ENCODE measurements at regions not wholly inside any gene's neighbourhood (a gene's known extent, or its start where the extent isn't known, plus 50 kb on each side); places are given as distances from the start of the nearest gene placed in this dataset.

DNA sequence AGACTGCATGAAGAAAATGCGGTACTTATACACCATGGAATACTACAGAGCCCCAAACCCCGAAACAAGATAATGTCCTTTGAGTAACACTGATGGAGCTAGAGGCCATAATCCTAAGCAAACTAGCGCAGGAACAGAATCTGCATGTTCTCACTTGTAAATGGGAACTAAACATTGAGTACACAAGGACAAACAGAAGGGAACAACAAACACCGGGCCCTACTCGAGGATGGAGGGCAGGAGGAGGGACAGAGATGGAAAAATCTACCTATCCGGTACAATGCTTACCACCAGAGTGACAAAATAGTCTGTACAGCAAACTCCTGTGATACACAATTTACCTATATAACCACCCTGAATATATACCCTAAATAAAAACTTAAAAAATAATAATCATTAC is 507.9 kb downstream of the IPMK start:
- TF ChIP-seq, protein P1, sequence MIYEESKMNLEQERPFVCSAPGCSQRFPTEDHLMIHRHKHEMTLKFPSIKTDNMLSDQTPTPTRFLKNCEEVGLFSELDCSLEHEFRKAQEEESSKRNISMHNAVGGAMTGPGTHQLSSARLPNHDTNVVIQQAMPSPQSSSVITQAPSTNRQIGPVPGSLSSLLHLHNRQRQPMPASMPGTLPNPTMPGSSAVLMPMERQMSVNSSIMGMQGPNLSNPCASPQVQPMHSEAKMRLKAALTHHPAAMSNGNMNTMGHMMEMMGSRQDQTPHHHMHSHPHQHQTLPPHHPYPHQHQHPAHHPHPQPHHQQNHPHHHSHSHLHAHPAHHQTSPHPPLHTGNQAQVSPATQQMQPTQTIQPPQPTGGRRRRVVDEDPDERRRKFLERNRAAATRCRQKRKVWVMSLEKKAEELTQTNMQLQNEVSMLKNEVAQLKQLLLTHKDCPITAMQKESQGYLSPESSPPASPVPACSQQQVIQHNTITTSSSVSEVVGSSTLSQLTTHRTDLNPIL (CRISPR knock-in tag; IDR thresholded peaks at IDR 0.05; ENCODE audit: low read depth) = no peak
- TF ChIP-seq ARNTL (CRISPR knock-in tag; IDR thresholded peaks at IDR 0.05; ENCODE audit: borderline replicate concordance, low read depth) (no peak), BACH2 (CRISPR knock-in tag; IDR thresholded peaks at IDR 0.05; ENCODE audit: borderline replicate concordance) (no peak), OSR1 (CRISPR knock-in tag; IDR thresholded peaks at IDR 0.05) (no peak), CSDC2 (CRISPR knock-in tag; IDR thresholded peaks at IDR 0.05) (no peak)
- TF ChIP-seq, protein P2, sequence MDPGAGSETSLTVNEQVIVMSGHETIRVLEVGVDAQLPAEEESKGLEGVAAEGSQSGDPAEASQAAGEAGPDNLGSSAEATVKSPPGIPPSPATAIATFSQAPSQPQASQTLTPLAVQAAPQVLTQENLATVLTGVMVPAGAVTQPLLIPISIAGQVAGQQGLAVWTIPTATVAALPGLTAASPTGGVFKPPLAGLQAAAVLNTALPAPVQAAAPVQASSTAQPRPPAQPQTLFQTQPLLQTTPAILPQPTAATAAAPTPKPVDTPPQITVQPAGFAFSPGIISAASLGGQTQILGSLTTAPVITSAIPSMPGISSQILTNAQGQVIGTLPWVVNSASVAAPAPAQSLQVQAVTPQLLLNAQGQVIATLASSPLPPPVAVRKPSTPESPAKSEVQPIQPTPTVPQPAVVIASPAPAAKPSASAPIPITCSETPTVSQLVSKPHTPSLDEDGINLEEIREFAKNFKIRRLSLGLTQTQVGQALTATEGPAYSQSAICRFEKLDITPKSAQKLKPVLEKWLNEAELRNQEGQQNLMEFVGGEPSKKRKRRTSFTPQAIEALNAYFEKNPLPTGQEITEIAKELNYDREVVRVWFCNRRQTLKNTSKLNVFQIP (CRISPR knock-in tag; IDR thresholded peaks at IDR 0.05; ENCODE audit: borderline replicate concordance, low read depth) = no peak
- TF ChIP-seq, protein P3, sequence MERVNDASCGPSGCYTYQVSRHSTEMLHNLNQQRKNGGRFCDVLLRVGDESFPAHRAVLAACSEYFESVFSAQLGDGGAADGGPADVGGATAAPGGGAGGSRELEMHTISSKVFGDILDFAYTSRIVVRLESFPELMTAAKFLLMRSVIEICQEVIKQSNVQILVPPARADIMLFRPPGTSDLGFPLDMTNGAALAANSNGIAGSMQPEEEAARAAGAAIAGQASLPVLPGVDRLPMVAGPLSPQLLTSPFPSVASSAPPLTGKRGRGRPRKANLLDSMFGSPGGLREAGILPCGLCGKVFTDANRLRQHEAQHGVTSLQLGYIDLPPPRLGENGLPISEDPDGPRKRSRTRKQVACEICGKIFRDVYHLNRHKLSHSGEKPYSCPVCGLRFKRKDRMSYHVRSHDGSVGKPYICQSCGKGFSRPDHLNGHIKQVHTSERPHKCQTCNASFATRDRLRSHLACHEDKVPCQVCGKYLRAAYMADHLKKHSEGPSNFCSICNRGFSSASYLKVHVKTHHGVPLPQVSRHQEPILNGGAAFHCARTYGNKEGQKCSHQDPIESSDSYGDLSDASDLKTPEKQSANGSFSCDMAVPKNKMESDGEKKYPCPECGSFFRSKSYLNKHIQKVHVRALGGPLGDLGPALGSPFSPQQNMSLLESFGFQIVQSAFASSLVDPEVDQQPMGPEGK (CRISPR knock-in tag; IDR thresholded peaks at IDR 0.05; ENCODE audit: borderline replicate concordance) = no peak
- TF ChIP-seq, protein P4, sequence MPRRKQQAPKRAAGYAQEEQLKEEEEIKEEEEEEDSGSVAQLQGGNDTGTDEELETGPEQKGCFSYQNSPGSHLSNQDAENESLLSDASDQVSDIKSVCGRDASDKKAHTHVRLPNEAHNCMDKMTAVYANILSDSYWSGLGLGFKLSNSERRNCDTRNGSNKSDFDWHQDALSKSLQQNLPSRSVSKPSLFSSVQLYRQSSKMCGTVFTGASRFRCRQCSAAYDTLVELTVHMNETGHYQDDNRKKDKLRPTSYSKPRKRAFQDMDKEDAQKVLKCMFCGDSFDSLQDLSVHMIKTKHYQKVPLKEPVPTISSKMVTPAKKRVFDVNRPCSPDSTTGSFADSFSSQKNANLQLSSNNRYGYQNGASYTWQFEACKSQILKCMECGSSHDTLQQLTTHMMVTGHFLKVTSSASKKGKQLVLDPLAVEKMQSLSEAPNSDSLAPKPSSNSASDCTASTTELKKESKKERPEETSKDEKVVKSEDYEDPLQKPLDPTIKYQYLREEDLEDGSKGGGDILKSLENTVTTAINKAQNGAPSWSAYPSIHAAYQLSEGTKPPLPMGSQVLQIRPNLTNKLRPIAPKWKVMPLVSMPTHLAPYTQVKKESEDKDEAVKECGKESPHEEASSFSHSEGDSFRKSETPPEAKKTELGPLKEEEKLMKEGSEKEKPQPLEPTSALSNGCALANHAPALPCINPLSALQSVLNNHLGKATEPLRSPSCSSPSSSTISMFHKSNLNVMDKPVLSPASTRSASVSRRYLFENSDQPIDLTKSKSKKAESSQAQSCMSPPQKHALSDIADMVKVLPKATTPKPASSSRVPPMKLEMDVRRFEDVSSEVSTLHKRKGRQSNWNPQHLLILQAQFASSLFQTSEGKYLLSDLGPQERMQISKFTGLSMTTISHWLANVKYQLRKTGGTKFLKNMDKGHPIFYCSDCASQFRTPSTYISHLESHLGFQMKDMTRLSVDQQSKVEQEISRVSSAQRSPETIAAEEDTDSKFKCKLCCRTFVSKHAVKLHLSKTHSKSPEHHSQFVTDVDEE (CRISPR knock-in tag; IDR thresholded peaks at IDR 0.05) = no peak
